ENCODE measurements at regions not wholly inside any gene's neighbourhood (a gene's known extent, or its start where the extent isn't known, plus 50 kb on each side); places are given as distances from the start of the nearest gene placed in this dataset.

GRCh38 chr4:32022071-32022470 is 1301.9 kb downstream of the PCDH7 start:
- no peaks in the 10 kb centered on the region for H3K4me1 Mint-ChIP-seq
- Histone ChIP-seq H3K4me2 (replicated peaks; ENCODE audit: extremely low read depth, low read length, poor library complexity, severe bottlenecking) (no peak overlapping the region), H3K4me3 (replicated peaks in 1 of 3; ENCODE audit: low read depth in 2 of 3, low read length in 3 of 3) (no peak overlapping the region), H3K36me3 (replicated peaks in 1 of 2; ENCODE audit: control insufficient read depth in 1 of 2, insufficient read depth in 2 of 2, low read length in 2 of 2) (no peaks in the 10 kb centered on the region), H3K27ac (ENCODE audit: low read depth in 1 of 2, low read length in 2 of 2) (no peak overlapping the region), H2AFZ (ENCODE audit: insufficient read depth, low read depth, low read length, poor library complexity, severe bottlenecking) (no peak overlapping the region), H3K9ac (ENCODE audit: insufficient read depth, low read length, poor library complexity, severe bottlenecking) (no peak overlapping the region), H4K20me1 (ENCODE audit: insufficient read depth, low read length) (no peaks in the 10 kb centered on the region), H3K4me1 (ENCODE audit: control insufficient read depth in 1 of 2, insufficient read depth in 2 of 2, low read length in 2 of 2) (no peaks in the 10 kb centered on the region), H3K27me3 (ENCODE audit: control insufficient read depth in 2 of 2, insufficient read depth in 2 of 2, low read length in 2 of 2) (no peaks in the 10 kb centered on the region), H3K79me2 (ENCODE audit: insufficient read depth, low read length) (no peaks in the 10 kb centered on the region), H3K9me3 (replicated peaks in 1 of 2; ENCODE audit: control insufficient read depth in 1 of 2, insufficient read depth in 1 of 2, low read length in 2 of 2) (peaks cover 0 to 4% of the 10 kb centered on the region in 2 donors)
- no peak overlapping the region for H3K4me3 Mint-ChIP-seq
- intact Hi-C loops (cut with micrococcal nuclease), result no loop called here
- WGBS (ENCODE audit: insufficient coverage), result 80% methylated on average over 1 of the region's 1 CpG
- no peak overlapping the region for H3K27ac Mint-ChIP-seq
- peaks cover 0 to 4% (median 2%) of the 10 kb centered on the region in 7 donors for H3K9me3 Mint-ChIP-seq
- no peak for TF ChIP-seq CTCF (IDR thresholded peaks at IDR 0.05)
- H3K27me3 Mint-ChIP-seq (ENCODE audit: low read depth in 3 of 3), result no peaks in the 10 kb centered on the region
- H3K36me3 Mint-ChIP-seq, result no peaks in the 10 kb centered on the region
- no peak for DNase-seq

GRCh38 chr4:32025851-32026459 is 1305.8 kb downstream of the PCDH7 start:
- Mint-ChIP-seq H3K4me3 (no peak overlapping the region), H3K27ac (no peak overlapping the region), H3K27me3 (ENCODE audit: low read depth in 3 of 3) (no peaks in the 10 kb centered on the region), H3K9me3 (peaks cover 0 to 8% (median 2%) of the 10 kb centered on the region in 7 donors), H3K4me1 (no peaks in the 10 kb centered on the region), H3K36me3 (no peaks in the 10 kb centered on the region)
- Histone ChIP-seq H3K9ac (ENCODE audit: insufficient read depth, low read length, poor library complexity, severe bottlenecking) (no peak overlapping the region), H3K4me1 (ENCODE audit: control insufficient read depth in 1 of 2, insufficient read depth in 2 of 2, low read length in 2 of 2) (no peaks in the 10 kb centered on the region), H3K27ac (ENCODE audit: low read depth in 1 of 2, low read length in 2 of 2) (no peak overlapping the region), H3K4me2 (replicated peaks; ENCODE audit: extremely low read depth, low read length, poor library complexity, severe bottlenecking) (no peak overlapping the region), H3K27me3 (ENCODE audit: control insufficient read depth in 2 of 2, insufficient read depth in 2 of 2, low read length in 2 of 2) (no peaks in the 10 kb centered on the region), H2AFZ (ENCODE audit: insufficient read depth, low read depth, low read length, poor library complexity, severe bottlenecking) (no peak overlapping the region), H3K79me2 (ENCODE audit: insufficient read depth, low read length) (no peaks in the 10 kb centered on the region), H3K4me3 (replicated peaks in 1 of 3; ENCODE audit: low read depth in 2 of 3, low read length in 3 of 3) (no peak overlapping the region), H3K36me3 (replicated peaks in 1 of 2; ENCODE audit: control insufficient read depth in 1 of 2, insufficient read depth in 2 of 2, low read length in 2 of 2) (no peaks in the 10 kb centered on the region), H3K9me3 (replicated peaks in 1 of 2; ENCODE audit: control insufficient read depth in 1 of 2, insufficient read depth in 1 of 2, low read length in 2 of 2) (peaks cover 0 to 4% of the 10 kb centered on the region in 2 donors), H4K20me1 (ENCODE audit: insufficient read depth, low read length) (no peaks in the 10 kb centered on the region)
- intact Hi-C loops (cut with micrococcal nuclease), result no loop called here
- DNase-seq, result no peak
- WGBS (ENCODE audit: insufficient coverage), result 100% methylated on average over 3 of the region's 5 CpGs
- no peak for TF ChIP-seq CTCF (IDR thresholded peaks at IDR 0.05)
